ENCODE measurements at regions not wholly inside any gene's neighbourhood (a gene's known extent, or its start where the extent isn't known, plus 50 kb on each side); places are given as distances from the start of the nearest gene placed in this dataset.
"Not testable (repeated sequence)": the region's sequence is repeated elsewhere in the genome, so short reads cannot be mapped to it uniquely, and the experiment has no call there.

- Histone ChIP-seq H3K4me1 (no peaks in the 10 kb centered on the region), H3K27ac (no peak overlapping the region), H3K27me3 (no peaks in the 10 kb centered on the region), H3K9me3 (no peaks in the 10 kb centered on the region), H3K4me3 (replicated peaks in 1 of 3) (no peak overlapping the region), H3K36me3 (no peaks in the 10 kb centered on the region)
- no peak for DNase-seq
- whole genome bisulfite sequencing, 2 donors, result 67 to 70% methylated on average over 2 of the region's 2 CpGs
- intact Hi-C loops (cut with DNase I), result no loop called here
- TF ChIP-seq, protein P1, sequence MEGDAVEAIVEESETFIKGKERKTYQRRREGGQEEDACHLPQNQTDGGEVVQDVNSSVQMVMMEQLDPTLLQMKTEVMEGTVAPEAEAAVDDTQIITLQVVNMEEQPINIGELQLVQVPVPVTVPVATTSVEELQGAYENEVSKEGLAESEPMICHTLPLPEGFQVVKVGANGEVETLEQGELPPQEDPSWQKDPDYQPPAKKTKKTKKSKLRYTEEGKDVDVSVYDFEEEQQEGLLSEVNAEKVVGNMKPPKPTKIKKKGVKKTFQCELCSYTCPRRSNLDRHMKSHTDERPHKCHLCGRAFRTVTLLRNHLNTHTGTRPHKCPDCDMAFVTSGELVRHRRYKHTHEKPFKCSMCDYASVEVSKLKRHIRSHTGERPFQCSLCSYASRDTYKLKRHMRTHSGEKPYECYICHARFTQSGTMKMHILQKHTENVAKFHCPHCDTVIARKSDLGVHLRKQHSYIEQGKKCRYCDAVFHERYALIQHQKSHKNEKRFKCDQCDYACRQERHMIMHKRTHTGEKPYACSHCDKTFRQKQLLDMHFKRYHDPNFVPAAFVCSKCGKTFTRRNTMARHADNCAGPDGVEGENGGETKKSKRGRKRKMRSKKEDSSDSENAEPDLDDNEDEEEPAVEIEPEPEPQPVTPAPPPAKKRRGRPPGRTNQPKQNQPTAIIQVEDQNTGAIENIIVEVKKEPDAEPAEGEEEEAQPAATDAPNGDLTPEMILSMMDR (IDR thresholded peaks at IDR 0.05), result no peak
- no peak for TF ChIP-seq POLR2A (IDR thresholded peaks at IDR 0.05)
Observed at GRCh38 chr4:75325318-75325979, 188.8 kb downstream of the RCHY1 start.

GRCh38 chr4:75321484-75321883 lies 192.7 kb downstream of the RCHY1 start:
- intact Hi-C loops (cut with DNase I), result no loop called here
- H3K9me3 ChIP-seq, result no peaks in the 10 kb centered on the region
- H3K4me1 ChIP-seq, result no peaks in the 10 kb centered on the region
- H3K27me3 ChIP-seq, result no peaks in the 10 kb centered on the region
- no peak overlapping the region for H3K27ac ChIP-seq
- H3K4me3 ChIP-seq (replicated peaks in 1 of 3), result no peak overlapping the region
- DNase-seq, result no peak
- TF ChIP-seq, protein P1 (IDR thresholded peaks at IDR 0.05), result no peak
- TF ChIP-seq POLR2A (IDR thresholded peaks at IDR 0.05), result no peak
- no peaks in the 10 kb centered on the region for H3K36me3 ChIP-seq
- WGBS, 2 donors, result 77 to 82% methylated on average over 5 of the region's 5 CpGs

DNA sequence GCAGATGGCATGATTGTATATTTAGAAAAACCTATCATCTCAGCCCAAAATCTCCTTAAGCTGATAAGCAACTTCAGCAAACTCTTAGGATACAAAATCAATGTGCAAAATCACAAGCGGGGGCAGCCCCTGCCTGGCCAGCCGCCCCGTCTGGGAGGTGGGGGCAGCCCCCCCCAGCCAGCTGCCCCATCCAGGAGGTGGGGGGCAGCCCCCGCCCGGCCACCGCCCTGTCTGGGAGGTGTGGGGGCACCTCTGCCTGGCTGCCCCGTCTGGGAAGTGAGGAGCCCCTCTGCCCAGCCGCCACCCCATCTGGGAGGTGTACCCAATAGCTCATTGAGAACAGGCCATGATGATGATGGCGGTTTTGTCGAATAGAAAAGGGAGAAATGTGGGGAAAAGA lies 196.6 kb downstream of the RCHY1 start:
- H3K4me1 ChIP-seq; H3K36me3 ChIP-seq; H3K27ac ChIP-seq; H3K27me3 ChIP-seq; H3K4me3 ChIP-seq (replicated peaks in 1 of 3); intact Hi-C loops (cut with DNase I); DNase-seq; H3K9me3 ChIP-seq: not testable (repeated sequence)
- 80 to 96% methylated on average over 6 to 9 of the region's 10 CpGs for WGBS, 2 donors

- Histone ChIP-seq H3K4me3 (replicated peaks in 1 of 3) (no peak overlapping the region), H3K27me3 (no peaks in the 10 kb centered on the region), H3K36me3 (no peaks in the 10 kb centered on the region), H3K27ac (no peak overlapping the region), H3K4me1 (no peaks in the 10 kb centered on the region), H3K9me3 (no peaks in the 10 kb centered on the region)
- WGBS, 2 donors, result 80 to 88% methylated on average over 1 of the region's 1 CpG
- DNase-seq, result no peak
- TF ChIP-seq, protein P1 (IDR thresholded peaks at IDR 0.05), result no peak
- TF ChIP-seq POLR2A (IDR thresholded peaks at IDR 0.05), result no peak
- intact Hi-C loops (cut with DNase I), result no loop called here
Observed at GRCh38 chr4:75308049-75308448, 206.2 kb downstream of the RCHY1 start.

GRCh38 chr4:75306506-75306905 lies 207.7 kb downstream of the RCHY1 start:
- intact Hi-C loops (cut with DNase I), result no loop called here
- 84 to 86% methylated on average over 3 of the region's 3 CpGs for WGBS, 2 donors
- no peak for TF ChIP-seq POLR2A (IDR thresholded peaks at IDR 0.05)
- TF ChIP-seq, protein P1 (IDR thresholded peaks at IDR 0.05), result no peak
- Histone ChIP-seq H3K4me1 (no peaks in the 10 kb centered on the region), H3K27ac (no peak overlapping the region), H3K9me3 (no peaks in the 10 kb centered on the region), H3K36me3 (no peaks in the 10 kb centered on the region), H3K4me3 (replicated peaks in 1 of 3) (no peak overlapping the region), H3K27me3 (no peaks in the 10 kb centered on the region)
- DNase-seq, result no peak
